ENCODE measurements at regions not wholly inside any gene's neighbourhood (a gene's known extent, or its start where the extent isn't known, plus 50 kb on each side); places are given as distances from the start of the nearest gene placed in this dataset.

DNA sequence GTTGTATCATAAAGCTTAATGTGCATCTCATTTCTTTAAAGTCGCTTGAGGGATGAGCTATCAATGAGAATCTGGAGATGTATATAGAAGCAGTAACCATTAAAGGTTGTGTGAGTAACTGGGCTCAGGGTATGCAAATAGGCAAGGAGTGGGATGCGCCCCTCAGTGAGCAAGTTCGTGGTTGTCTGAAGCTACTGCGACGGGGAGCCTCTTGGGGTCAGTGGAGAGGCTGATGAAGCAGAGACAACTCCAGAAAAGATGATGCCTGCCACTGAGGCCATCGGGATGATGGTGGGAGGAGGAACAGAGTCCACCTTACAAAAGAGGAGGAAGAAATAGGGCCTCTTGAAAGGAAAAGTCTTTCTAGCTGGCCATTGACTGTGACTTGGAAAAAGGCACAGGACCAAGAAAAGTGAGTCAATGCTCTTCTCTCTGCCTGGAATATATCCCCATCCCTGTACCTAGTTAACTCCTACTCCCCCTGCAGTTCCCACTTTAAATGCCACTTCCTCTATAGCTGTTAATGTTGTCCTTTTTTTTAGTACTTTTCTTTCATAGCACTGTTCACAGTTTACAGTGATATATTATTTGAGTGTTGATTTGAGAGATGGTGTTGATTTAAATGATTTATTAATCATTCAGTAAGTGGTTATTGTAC is 51.4 kb upstream of the LSM6 start:
- CTCF ChIA-PET, result interaction anchor here (0.7 to 2.0 kb wide), 4 partner anchors 13 to 642 kb away, joined by 3 to 6 read pairs (median 3); partner anchors contain the start of gene SMAD1
- POLR2A ChIA-PET, result no interaction called here
- Mint-ChIP-seq H3K27ac (no peak overlapping the region), H3K27me3 (peaks cover 11% of the 10 kb centered on the region), H3K36me3 (ENCODE audit: low read depth) (no peaks in the 10 kb centered on the region), H3K9me3 (no peaks in the 10 kb centered on the region), H3K4me1 (no peaks in the 10 kb centered on the region), H3K4me3 (no peak overlapping the region)
- no peak for DNase-seq

DNA sequence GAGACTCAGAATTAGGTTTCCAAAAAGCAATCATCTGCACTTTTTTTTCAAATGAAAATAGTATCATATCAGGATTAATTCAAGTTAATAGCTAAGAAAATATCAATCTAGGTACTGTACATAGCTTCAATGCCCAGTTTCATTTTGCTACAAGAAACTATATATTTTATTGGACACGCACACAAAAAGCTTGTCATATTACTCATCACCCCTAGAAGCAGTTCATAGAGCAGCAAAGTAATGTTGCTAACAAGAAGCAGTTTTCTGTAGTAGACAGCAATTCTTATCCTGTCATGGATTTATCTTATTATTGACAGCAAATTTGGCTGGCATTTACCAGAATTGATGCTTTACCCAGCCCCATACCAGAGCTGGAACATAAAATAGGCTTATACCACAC is 52.3 kb upstream of the LSM6 start:
- ChIA-PET POLR2A (no interaction called here), CTCF (interaction anchor here (0.9 to 2.0 kb wide), 3 partner anchors 16 to 60 kb away, joined by 3 to 6 read pairs (median 3); no protein-coding TSS in a partner anchor)
- DNase-seq, result no peak
- H3K27ac Mint-ChIP-seq, result no peak overlapping the region
- no peaks in the 10 kb centered on the region for H3K9me3 Mint-ChIP-seq
- H3K27me3 Mint-ChIP-seq, result peaks cover 11% of the 10 kb centered on the region
- no peaks in the 10 kb centered on the region for H3K4me1 Mint-ChIP-seq
- H3K36me3 Mint-ChIP-seq (ENCODE audit: low read depth), result no peaks in the 10 kb centered on the region
- H3K4me3 Mint-ChIP-seq, result no peak overlapping the region

DNA sequence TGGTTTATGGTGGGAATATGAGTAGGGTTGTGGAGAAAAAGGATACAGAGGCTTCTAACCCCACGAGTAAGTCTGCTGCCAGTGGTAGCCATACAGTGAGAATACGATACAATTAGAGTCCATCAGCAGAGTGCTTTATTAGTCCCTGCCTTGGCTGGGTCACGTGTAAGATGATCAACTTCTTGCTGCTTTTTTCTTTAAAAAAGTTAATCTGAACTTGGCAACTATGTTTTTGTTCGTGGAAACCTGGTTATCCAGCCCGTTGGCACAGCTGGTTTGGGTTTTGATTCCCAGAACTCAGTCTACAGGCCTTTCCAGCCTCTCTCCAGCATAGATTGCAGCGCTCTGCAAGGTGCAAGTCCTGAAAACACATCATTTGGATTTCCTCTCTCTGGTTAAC is 53.1 kb upstream of the LSM6 start:
- no peak overlapping the region for H3K4me3 Mint-ChIP-seq
- DNase-seq, result no peak
- no peaks in the 10 kb centered on the region for H3K9me3 Mint-ChIP-seq
- H3K36me3 Mint-ChIP-seq (ENCODE audit: low read depth), result no peaks in the 10 kb centered on the region
- no peak overlapping the region for H3K27ac Mint-ChIP-seq
- H3K27me3 Mint-ChIP-seq, result peaks cover 15% of the 10 kb centered on the region
- POLR2A ChIA-PET, result no interaction called here
- CTCF ChIA-PET, result interaction anchor here (1.0 to 2.0 kb wide), 2 partner anchors 11 to 16 kb away, joined by 3 to 6 read pairs; no protein-coding TSS in a partner anchor
- H3K4me1 Mint-ChIP-seq, result no peaks in the 10 kb centered on the region

DNA sequence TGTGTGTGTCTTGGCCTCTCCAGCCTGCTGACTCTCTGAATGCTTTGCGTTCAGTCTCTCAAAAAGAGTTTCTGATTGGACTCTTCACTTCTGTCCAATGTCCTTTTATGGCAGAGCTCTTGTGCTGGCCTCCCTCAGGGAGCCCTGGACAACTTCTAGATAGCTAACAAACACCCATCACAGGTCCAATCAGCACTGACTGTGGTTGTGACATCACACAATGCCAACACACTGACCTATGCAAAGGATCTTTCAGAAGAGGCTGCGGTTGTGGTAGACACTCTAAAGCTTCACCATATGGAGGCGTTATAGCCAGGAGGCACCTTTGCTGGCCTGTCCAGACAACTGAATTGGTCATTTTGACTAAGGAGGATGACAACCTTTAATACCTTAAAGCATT is 53.8 kb upstream of the LSM6 start:
- CTCF ChIA-PET, result interaction anchor here (1.0 kb wide), 1 partner anchor 11 kb away, joined by 3 read pairs; no protein-coding TSS in a partner anchor
- H3K36me3 Mint-ChIP-seq (ENCODE audit: low read depth), result no peaks in the 10 kb centered on the region
- no peak overlapping the region for H3K27ac Mint-ChIP-seq
- H3K9me3 Mint-ChIP-seq, result no peaks in the 10 kb centered on the region
- H3K4me1 Mint-ChIP-seq, result no peaks in the 10 kb centered on the region
- POLR2A ChIA-PET, result no interaction called here
- H3K4me3 Mint-ChIP-seq, result no peak overlapping the region
- H3K27me3 Mint-ChIP-seq, result peaks cover 17% of the 10 kb centered on the region
- no peak for DNase-seq

DNA sequence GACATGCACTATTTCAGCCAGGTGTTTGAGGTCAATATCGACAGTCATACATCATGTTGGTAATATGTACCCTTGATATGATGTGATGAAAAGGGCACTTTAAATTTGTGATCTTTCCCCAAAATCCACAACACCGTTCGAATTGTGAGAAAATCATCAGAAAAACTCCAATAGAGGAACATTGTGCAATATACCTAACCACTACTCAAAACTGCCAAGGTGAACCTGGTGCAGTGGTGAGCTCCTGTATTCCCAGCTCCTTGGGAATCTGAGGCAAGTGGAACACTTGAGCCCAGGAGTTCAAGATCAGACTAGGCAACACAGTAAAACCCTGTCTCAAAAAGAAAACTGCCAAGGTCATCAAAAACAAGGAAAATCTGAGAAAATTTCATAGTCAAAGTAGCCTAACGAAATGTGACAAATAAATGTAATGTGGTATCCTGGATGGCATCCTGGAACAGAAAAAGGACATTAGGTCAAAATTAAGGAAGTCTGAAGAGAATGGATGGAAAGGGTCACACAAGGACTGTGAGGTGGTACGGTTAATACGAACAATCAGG is 55.6 kb upstream of the LSM6 start:
- no peak for DNase-seq
- POLR2A ChIA-PET, result no interaction called here
- Mint-ChIP-seq H3K27ac (no peak overlapping the region), H3K27me3 (peaks cover 19% of the 10 kb centered on the region), H3K36me3 (ENCODE audit: low read depth) (no peaks in the 10 kb centered on the region), H3K4me1 (no peaks in the 10 kb centered on the region), H3K9me3 (no peaks in the 10 kb centered on the region), H3K4me3 (no peak overlapping the region)
- CTCF ChIA-PET, result no interaction called here

DNA sequence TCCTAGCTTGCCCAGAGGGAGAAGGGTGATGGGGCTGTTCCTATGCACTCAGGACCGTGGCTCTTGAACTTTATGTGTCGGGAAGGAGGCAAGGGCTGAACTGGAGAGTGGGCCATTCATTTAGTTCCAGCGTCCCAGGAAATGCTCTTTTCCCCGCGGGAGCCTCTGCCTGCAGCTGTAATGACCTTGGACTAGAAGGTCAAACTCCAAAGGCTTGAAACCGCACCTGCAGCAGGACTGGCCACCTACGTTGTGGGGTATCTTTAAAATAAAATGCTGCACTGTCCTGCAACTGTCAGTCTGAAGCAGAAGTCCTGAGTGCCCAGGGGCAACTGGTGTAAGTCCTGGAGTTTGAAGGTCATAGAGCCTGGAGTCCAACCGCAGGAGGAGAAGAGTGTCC is 61.5 kb upstream of the LSM6 start:
- no peak for DNase-seq
- ChIA-PET CTCF (interaction anchor here (0.6 kb wide), 1 partner anchor 454 kb away, joined by 3 read pairs; no protein-coding TSS in a partner anchor), POLR2A (no interaction called here)
- no peaks in the 10 kb centered on the region for H3K9me3 Mint-ChIP-seq
- H3K36me3 Mint-ChIP-seq (ENCODE audit: low read depth), result no peaks in the 10 kb centered on the region
- H3K27me3 Mint-ChIP-seq, result peaks cover 11% of the 10 kb centered on the region
- H3K4me1 Mint-ChIP-seq, result no peaks in the 10 kb centered on the region
- H3K27ac Mint-ChIP-seq, result no peak overlapping the region
- H3K4me3 Mint-ChIP-seq, result no peak overlapping the region

DNA sequence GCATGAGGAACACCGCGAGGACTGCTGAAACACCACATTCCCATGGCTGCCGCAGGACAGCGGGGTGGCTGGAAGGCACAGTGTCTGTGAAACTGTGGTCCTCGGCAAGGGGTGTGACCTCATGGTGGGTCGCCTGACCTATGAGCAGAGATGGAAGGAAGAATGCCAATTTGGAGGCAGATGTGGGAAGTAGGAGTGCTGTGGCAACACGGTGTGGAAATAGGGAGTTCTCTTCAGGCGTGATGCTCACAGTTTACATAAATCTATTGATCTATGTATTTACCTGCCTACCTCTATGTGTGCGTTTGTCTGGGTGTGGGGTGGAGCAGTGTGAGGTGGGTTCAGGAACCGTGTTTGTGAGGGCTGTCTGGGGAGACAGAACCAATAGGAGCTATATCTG is 62.3 kb upstream of the LSM6 start:
- POLR2A ChIA-PET, result interaction anchor here (0.5 kb wide), 1 partner anchor 1837 kb away, joined by 5 read pairs; no protein-coding TSS in a partner anchor
- Mint-ChIP-seq H3K36me3 (ENCODE audit: low read depth) (no peaks in the 10 kb centered on the region), H3K4me3 (no peak overlapping the region), H3K9me3 (no peaks in the 10 kb centered on the region), H3K4me1 (no peaks in the 10 kb centered on the region), H3K27ac (no peak overlapping the region), H3K27me3 (peaks cover 11% of the 10 kb centered on the region)
- CTCF ChIA-PET, result interaction anchor here (0.6 kb wide), 1 partner anchor 377 kb away, joined by 3 read pairs; no protein-coding TSS in a partner anchor
- no peak for DNase-seq

DNA sequence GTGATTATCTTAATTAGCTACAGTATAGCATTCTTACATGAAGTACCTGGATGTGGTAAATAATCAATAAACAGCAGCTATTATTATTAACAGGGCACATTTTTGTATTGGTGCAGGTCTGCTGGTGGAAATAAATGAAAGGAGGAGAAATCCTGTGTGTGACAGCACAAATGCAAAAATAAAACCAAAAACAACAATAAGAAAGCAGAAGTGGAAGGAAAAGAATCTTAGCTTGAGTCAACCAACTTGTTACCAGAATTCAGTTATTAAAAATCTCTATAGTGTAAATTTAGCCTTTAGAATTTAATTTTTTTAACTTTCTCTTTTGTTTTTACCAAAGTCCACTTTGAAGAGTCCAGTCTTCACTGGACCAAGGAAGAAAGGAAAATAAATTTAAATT is 63.1 kb upstream of the LSM6 start:
- Mint-ChIP-seq H3K27me3 (peaks cover 6% of the 10 kb centered on the region), H3K9me3 (no peaks in the 10 kb centered on the region), H3K4me1 (no peaks in the 10 kb centered on the region), H3K27ac (no peak overlapping the region), H3K4me3 (no peak overlapping the region), H3K36me3 (ENCODE audit: low read depth) (no peaks in the 10 kb centered on the region)
- DNase-seq, result no peak
- CTCF ChIA-PET, result interaction anchor here (0.6 kb wide), 2 partner anchors 141 to 377 kb away, joined by 3 to 4 read pairs; no protein-coding TSS in a partner anchor
- POLR2A ChIA-PET, result no interaction called here

DNA sequence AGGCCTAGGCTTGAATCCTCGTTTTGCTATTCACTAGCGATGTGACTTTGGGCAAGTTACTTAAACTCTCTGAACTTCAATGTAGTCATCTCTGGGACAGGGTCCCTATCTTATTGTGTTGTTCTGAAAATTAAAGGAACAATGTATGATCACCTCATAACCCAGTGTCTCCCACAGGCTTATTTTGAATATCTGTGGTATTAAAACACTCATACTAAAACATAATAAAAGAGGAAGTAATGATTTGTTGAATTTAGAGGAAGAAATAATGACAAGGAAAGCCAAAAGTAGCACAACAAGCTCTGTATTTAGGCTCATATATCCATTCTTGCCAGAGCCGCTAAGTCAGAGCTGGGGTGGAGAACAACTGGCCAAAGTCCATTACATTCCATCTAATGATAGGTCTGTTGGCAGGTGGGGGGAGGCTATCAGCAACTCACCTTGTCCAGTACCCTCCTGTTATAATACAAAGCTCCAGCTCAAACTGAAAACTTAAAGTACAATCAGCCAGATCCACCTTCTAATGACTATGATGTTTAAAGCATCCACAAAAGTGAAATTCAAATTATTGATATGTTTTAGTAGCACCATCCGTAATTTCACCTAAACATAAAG is 64.5 kb upstream of the LSM6 start:
- CTCF ChIA-PET, result interaction anchor here (1.1 to 1.6 kb wide), 3 partner anchors 11 to 16 kb away, joined by 3 read pairs; no protein-coding TSS in a partner anchor
- Mint-ChIP-seq H3K4me1 (no peaks in the 10 kb centered on the region), H3K27ac (no peak overlapping the region), H3K36me3 (ENCODE audit: low read depth) (no peaks in the 10 kb centered on the region), H3K27me3 (peaks cover 2% of the 10 kb centered on the region), H3K9me3 (no peaks in the 10 kb centered on the region), H3K4me3 (no peak overlapping the region)
- DNase-seq, result no peak
- POLR2A ChIA-PET, result no interaction called here

DNA sequence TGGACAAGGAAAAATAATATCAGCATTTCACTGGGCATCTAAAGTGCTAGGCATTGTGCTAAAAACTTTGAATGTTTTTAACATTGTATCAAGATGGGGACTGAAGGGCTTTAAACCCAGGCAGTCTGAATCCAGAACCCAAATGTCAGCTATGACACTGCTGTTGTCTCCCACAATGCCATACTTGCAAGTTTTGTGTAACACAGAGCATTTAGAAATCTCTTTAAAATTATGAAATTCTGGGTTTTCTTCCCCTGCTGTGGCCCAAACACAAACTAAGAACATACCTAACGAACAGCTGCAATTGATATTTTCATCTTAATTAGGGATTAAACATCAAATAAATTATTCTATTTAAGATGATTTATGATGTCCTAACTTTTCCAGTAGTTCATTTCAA is 66.8 kb upstream of the LSM6 start:
- H3K36me3 Mint-ChIP-seq (ENCODE audit: low read depth), result no peaks in the 10 kb centered on the region
- POLR2A ChIA-PET, result no interaction called here
- H3K27ac Mint-ChIP-seq, result no peak overlapping the region
- H3K4me3 Mint-ChIP-seq, result no peak overlapping the region
- no peaks in the 10 kb centered on the region for H3K9me3 Mint-ChIP-seq
- H3K27me3 Mint-ChIP-seq, result peaks cover 2% of the 10 kb centered on the region
- H3K4me1 Mint-ChIP-seq, result no peaks in the 10 kb centered on the region
- CTCF ChIA-PET, result no interaction called here
- DNase-seq, result no peak

DNA sequence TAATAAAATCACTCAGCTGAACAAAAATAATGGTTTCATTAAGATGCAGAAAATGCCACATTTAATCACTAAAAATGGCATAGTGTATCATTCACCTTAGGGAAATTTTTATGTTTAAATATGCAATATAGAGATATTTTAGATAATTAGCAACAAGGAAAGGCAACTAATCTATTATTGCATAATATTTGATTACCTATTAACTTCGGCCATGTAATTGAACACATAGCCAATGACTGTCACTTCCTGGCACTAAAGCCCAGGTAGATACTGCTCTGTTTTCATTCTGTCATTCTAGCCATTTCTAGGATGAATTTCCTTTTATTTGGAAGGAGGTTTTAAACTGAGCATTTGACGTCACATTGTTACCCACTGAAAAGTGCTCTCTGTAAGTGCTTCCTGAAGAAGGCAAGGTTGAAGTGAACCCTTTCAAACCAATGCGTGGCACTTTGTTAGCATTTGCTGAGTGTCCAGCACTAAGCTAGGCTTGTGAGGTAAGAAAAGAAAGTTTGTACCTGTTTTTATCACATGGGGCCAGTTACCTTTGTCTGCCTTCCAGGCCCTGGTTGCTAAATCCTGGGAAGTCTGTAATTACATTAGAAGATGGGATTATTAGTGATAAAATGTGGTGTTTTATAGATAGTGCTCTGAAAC is 67.8 kb upstream of the LSM6 start:
- CTCF ChIA-PET, result interaction anchor here (1.5 kb wide), 1 partner anchor 16 kb away, joined by 6 read pairs; no protein-coding TSS in a partner anchor
- DNase-seq, result no peak
- POLR2A ChIA-PET, result no interaction called here
- H3K27me3 Mint-ChIP-seq, result peaks cover 2% of the 10 kb centered on the region
- H3K9me3 Mint-ChIP-seq, result no peaks in the 10 kb centered on the region
- H3K4me1 Mint-ChIP-seq, result no peaks in the 10 kb centered on the region
- no peak overlapping the region for H3K27ac Mint-ChIP-seq
- H3K4me3 Mint-ChIP-seq, result no peak overlapping the region
- H3K36me3 Mint-ChIP-seq (ENCODE audit: low read depth), result no peaks in the 10 kb centered on the region

DNA sequence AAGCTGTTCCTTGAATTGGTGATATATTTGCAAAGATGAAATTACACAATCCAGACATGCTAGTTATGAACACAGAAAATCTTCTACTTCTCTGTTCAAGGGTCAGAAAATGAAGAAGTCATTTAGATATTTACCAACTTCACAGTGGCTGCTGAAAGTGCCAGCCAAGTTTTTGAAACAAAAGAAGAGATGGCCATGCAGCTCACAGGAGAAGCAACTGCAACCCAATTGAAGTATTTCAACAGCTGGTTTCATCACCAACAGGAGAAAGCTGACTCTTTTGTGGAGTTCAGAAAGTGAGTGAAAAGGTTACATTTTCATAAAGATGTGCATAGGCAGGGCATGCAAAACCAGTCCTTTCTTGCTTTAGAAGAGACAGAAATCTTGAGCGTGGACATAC is 70.1 kb upstream of the LSM6 start:
- Mint-ChIP-seq H3K9me3 (no peaks in the 10 kb centered on the region), H3K27me3 (peaks cover 4% of the 10 kb centered on the region), H3K4me1 (no peaks in the 10 kb centered on the region), H3K27ac (no peak overlapping the region), H3K36me3 (ENCODE audit: low read depth) (no peaks in the 10 kb centered on the region), H3K4me3 (no peak overlapping the region)
- ChIA-PET POLR2A (no interaction called here), CTCF (no interaction called here)
- no peak for DNase-seq

DNA sequence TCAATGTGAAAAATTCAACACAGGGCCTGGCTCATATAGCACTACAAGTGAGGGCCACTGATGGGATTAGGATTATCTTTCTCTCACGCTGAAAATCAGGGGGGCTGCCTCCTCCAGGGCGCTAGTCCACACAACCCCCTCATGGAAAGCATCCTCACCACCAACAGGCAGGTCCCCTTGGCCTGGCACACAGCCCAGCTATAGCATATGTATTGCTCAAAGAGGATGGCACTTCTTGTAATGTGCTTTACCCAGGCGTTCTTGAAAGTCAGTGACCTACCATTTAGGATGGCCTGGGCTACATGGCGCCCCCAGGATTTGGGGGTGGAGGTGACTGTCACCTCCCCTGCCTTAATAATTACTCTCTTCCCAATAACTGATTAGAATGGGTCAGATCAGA is 71.0 kb upstream of the LSM6 start:
- CTCF ChIA-PET, result no interaction called here
- H3K4me3 Mint-ChIP-seq, result no peak overlapping the region
- H3K4me1 Mint-ChIP-seq, result no peaks in the 10 kb centered on the region
- H3K9me3 Mint-ChIP-seq, result no peaks in the 10 kb centered on the region
- no peak overlapping the region for H3K27ac Mint-ChIP-seq
- no peak for DNase-seq
- no peaks in the 10 kb centered on the region for H3K36me3 Mint-ChIP-seq (ENCODE audit: low read depth)
- peaks cover 4% of the 10 kb centered on the region for H3K27me3 Mint-ChIP-seq
- POLR2A ChIA-PET, result no interaction called here
